ENCODE measurements at regions not wholly inside any gene's neighbourhood (a gene's known extent, or its start where the extent isn't known, plus 50 kb on each side); places are given as distances from the start of the nearest gene placed in this dataset.

GRCh38 chr18:41075212-41075611 is 879.8 kb upstream of the PIK3C3 start:
- TF ChIP-seq, protein P1, sequence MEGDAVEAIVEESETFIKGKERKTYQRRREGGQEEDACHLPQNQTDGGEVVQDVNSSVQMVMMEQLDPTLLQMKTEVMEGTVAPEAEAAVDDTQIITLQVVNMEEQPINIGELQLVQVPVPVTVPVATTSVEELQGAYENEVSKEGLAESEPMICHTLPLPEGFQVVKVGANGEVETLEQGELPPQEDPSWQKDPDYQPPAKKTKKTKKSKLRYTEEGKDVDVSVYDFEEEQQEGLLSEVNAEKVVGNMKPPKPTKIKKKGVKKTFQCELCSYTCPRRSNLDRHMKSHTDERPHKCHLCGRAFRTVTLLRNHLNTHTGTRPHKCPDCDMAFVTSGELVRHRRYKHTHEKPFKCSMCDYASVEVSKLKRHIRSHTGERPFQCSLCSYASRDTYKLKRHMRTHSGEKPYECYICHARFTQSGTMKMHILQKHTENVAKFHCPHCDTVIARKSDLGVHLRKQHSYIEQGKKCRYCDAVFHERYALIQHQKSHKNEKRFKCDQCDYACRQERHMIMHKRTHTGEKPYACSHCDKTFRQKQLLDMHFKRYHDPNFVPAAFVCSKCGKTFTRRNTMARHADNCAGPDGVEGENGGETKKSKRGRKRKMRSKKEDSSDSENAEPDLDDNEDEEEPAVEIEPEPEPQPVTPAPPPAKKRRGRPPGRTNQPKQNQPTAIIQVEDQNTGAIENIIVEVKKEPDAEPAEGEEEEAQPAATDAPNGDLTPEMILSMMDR (IDR thresholded peaks at IDR 0.05), result no peak
- TF ChIP-seq POLR2A (IDR thresholded peaks at IDR 0.05), result no peak
- no peak for TF ChIP-seq EP300 (IDR thresholded peaks at IDR 0.05)

Data from ovary (tissue), 3 donors.